HG03354 (cell line): ENCODE measurements at regions not wholly inside any gene's neighbourhood (a gene's known extent, or its start where the extent isn't known, plus 50 kb on each side); places are given as distances from the start of the nearest gene placed in this dataset.
"Not testable (repeated sequence)": the region's sequence is repeated elsewhere in the genome, so short reads cannot be mapped to it uniquely, and the experiment has no call there.

Source experiments
- ATAC-seq: cut with Tn5 transposase; IDR thresholded peaks from one replicate; pipeline ENCODE4 v1.9.1; 2021; ENCODE audit warnings: mild to moderate bottlenecking; ENCODE audit not compliant: unreplicated experiment, poor library complexity, severe bottlenecking

DNA sequence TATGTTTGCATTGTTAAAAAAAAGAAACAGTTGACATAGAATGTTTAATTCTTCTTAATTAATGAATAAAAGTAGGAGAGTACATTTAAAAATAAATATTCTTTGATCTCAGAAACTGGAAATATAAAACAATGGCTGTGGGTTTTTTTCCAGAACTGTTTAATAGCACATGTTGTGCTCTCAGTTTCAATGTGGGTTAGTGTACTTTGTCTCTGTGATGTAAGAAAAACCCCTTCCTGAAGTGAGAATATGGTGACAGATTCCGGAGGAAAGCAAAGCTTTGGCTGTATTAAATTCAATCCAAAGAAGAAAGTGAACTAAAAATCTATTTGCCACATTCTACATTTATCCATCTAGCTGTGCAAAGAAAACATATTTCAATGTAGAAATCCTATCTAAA is 261.9 kb upstream of the ADGRL3 start:
- ATAC-seq = no peak

GRCh38 chr4:60938621-60939020 is 261.5 kb upstream of the ADGRL3 start:
- no peak for ATAC-seq

- no peak for ATAC-seq
Observed at GRCh38 chr4:60944060-60944459, 256.1 kb upstream of the ADGRL3 start.

DNA sequence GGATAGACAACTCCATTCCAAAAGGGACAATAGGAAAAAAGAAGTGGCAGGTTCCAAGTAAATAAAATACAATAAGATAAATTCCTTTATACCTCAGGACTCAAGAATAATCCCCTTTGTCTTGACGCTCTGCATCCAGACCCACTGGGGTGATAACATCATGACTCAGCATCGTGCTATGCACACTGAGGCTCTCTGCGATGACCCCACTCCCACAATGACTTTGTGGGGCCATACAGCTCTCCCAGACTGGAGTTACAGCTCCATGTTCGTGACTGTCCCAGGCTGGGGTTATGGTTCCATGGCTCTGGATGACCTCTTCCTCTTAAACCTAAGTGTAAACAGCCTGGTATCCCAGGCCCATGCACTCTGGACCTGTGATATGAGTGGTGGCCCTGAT is 254.5 kb upstream of the ADGRL3 start:
- ATAC-seq = no peak

GRCh38 chr4:60948008-60948407 is 252.1 kb upstream of the ADGRL3 start:
- ATAC-seq = no peak

- no peak for ATAC-seq
Observed at GRCh38 chr4:60952921-60953320, 247.2 kb upstream of the ADGRL3 start.

DNA sequence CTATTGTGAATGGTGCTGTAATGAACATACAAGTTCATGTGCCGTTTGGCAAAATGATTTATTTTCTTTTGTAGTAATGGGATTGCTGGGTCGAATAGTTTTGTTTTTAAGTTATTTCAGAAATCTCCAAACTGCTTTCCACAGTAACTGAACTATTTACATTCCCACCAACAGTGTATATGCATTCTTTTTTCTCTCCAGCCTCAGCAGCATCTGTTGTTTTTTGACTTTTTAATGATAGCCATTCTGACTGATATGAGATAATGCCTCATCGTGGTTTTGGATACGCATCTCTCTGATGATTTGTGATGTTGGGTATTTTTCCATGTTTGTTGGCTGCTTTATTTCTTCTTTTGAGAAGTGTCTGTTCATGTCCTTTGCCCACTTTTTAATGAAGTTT is 246.3 kb upstream of the ADGRL3 start:
- ATAC-seq = no peak

DNA sequence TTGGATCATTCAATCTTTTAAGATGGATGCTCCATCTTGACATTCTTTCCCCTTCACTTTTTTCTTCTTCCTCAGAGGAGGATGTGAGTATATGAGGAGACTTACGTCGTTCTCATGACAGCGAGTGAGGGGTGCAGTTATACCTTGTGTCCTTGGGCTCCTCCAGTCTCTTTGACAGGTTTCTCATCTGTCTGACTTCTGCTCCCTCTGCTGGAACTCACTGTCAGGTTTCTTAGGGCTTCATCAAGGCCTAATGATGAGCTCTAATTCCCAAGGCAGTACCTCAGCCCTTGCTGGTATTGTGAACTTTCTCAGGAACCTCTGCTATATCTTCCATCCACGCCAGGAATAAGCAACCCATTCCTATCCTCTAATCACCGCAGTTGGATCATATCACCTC is 237.8 kb upstream of the ADGRL3 start:
- ATAC-seq = no peak

DNA sequence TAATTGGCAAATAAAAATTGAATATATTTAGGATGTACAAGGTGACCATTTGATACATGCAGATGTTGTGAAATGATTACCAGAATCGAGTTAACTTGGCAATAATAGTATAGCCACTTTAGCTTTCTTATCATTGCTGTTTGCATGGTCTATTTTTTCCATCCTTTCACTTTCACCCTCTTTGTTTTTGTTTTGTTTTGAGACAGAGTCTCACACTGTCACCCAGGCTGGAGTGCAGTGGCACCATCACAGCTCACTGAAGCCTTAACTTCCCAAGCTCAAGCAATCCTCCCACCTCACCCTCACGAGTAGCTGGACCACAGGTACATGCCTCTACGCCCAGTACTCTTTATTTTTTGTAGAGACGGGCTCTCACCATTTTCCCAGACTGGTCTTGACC is 218.6 kb upstream of the ADGRL3 start:
- ATAC-seq = no peak

DNA sequence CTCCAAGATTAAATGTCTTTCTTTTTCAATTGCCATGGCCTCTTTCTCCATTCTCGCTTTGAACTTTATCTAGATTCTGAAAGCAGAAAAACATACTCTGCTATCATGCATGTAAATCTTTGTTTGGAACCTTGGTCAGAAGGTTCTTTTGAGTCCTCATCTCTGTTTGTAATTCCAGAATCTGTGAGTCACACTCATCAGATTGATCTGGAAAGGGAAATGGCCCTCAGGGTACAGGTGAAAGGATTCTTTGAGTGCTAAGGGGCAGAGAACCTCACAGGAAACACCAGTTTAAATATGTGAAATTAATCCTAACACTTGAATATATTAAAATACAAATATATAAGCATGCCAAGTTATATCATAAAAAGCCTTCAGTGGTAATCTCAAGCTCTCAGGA is 211.0 kb upstream of the ADGRL3 start:
- no peak for ATAC-seq

- no peak for ATAC-seq
Observed at GRCh38 chr4:60992037-60992436, 208.1 kb upstream of the ADGRL3 start.

GRCh38 chr4:61003301-61003700 is 196.8 kb upstream of the ADGRL3 start:
- ATAC-seq = no peak

GRCh38 chr4:61004651-61005170 is 195.4 kb upstream of the ADGRL3 start:
- ATAC-seq = no peak

GRCh38 chr4:61011051-61011450 is 189.1 kb upstream of the ADGRL3 start:
- no peak for ATAC-seq

DNA sequence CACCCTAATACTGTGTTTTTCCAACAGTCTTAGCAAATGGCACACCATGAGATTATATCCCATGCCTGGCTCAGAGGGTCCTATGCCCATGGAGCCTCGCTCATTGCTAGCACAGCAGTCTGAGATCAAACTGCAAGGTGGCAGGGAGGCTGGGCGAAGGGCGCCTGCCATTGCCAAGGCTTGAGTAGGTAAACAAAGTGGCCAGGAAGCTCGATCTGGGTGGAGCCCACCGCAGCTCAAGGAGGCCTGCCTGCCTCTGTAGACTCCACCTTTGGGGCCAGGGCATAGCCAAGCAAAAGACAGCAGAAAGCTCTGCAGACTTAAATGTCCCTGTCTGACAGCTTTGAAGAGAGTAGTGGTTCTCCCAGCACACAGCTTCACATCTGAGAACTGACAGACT is 188.2 kb upstream of the ADGRL3 start:
- ATAC-seq = not testable (repeated sequence)

- ATAC-seq = no peak
Observed at GRCh38 chr4:61024610-61025009, 175.5 kb upstream of the ADGRL3 start.

- ATAC-seq = no peak
Observed at GRCh38 chr4:61027939-61028338, 172.2 kb upstream of the ADGRL3 start.

DNA sequence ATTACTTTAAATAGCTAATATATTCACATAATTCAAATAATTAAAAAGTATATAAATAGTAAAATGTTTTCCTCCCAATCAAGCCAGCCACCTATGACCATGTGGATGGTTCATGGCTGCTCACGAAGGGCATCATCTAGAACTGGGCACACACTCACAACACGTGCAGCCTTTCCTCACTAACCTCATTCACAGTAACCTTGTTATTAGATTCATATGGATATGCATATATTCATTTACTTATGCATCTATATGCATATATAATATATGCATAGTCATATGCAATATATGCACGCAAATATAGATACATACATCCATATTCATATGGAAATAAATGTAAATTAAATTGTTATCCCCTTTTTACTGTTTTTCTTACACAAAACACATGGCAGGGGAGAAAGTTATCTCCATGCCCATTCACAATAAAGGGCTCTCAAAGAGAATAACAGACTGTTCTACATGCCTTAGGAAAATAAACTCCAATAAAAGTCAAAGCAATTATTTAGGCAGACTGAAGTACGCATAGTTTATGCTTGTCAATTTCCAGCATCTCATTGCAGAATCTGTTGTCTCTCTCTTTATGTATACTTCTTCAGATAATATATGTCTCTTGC is 163.9 kb upstream of the ADGRL3 start:
- no peak for ATAC-seq

GRCh38 chr4:61041527-61041926 is 158.6 kb upstream of the ADGRL3 start:
- ATAC-seq = no peak

GRCh38 chr4:61044837-61045236 is 155.3 kb upstream of the ADGRL3 start:
- no peak for ATAC-seq

- ATAC-seq = no peak
Observed at GRCh38 chr4:61049018-61049417, 151.1 kb upstream of the ADGRL3 start.

DNA sequence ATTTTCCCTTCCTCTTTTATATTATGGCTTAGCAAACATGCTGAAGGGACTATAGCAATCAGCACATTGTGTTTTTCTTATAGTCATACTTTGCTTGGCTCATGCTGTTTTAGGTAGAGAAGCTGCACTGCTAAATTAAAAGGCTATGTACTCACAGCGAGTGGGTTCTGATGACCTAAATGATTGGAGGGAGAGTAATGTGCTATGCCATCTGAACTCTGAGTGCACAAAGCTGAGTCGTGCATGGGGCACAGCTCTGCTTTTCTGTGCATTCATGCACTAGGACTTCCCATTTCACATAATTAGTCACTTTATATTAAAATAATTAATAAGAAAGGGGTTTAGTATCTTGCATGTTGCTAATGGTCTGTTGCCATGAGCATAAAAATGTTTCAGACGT is 132.7 kb upstream of the ADGRL3 start:
- ATAC-seq = no peak
